Spleen (tissue), 11 donors: ENCODE measurements at regions not wholly inside any gene's neighbourhood (a gene's known extent, or its start where the extent isn't known, plus 50 kb on each side); places are given as distances from the start of the nearest gene placed in this dataset.

Experiments used
- DNase-seq: peaks from one replicate; pipeline ENCODE4 v3.0.0-alpha.2; 2020
- H3K27ac ChIP-seq, 8 donors: fragments of 200-600 bp; sonication (generic) in 7 of 8; 1 replicate in 4 of 8; 2 replicates in 4 of 8; pipeline versions ENCODE4 v1.5.0 to v1.8.0; 2016 to 2021; ENCODE audit warnings: inconsistent platforms in 4 of 8, mild to moderate bottlenecking in 4 of 8, moderate library complexity in 1 of 8
- H3K27me3 ChIP-seq, 7 donors: fragments of 200-600 bp; sonication (generic) in 6 of 7; replicated peaks in 1 of 7; 1 replicate in 4 of 7; 2 replicates in 3 of 7; pipeline versions ENCODE4 v1.5.0 to v1.8.0; 2016 to 2021; ENCODE audit warnings: inconsistent platforms in 3 of 7, mild to moderate bottlenecking in 1 of 7
- H3K36me3 ChIP-seq, 6 donors: fragments of 200-600 bp; sonication (generic) in 5 of 6; 1 replicate in 4 of 6; 2 replicates in 2 of 6; pipeline versions ENCODE4 v1.5.0 to v1.8.0; 2016 to 2021; ENCODE audit warnings: inconsistent platforms in 2 of 6
- H3K4me1 ChIP-seq, 6 donors: fragments of 200-600 bp; sonication (generic) in 5 of 6; 1 replicate in 3 of 6; 2 replicates in 3 of 6; pipeline versions ENCODE4 v1.5.0 to v1.8.0; 2016 to 2021; ENCODE audit warnings: inconsistent platforms in 3 of 6
- H3K4me3 ChIP-seq, 8 donors: fragments of 200-600 bp; sonication (generic) in 7 of 8; 1 replicate in 4 of 8; 2 replicates in 4 of 8; pipeline versions ENCODE4 v1.5.0 to v1.8.0; 2016 to 2021; ENCODE audit warnings: inconsistent platforms in 4 of 8, mild to moderate bottlenecking in 4 of 8, moderate library complexity in 2 of 8
- H3K9me3 ChIP-seq, 8 donors: fragments of 200-600 bp; sonication (generic) in 7 of 8; 1 replicate in 4 of 8; 2 replicates in 4 of 8; pipeline versions ENCODE4 v1.5.0 to v1.8.0; 2016 to 2021; ENCODE audit warnings: inconsistent platforms in 4 of 8
- POLR2A ChIP-seq, 3 donors: fragments of 450-650 bp; IDR thresholded peaks; one replicate each; pipeline ENCODE4 v1.5.1; 2017; ENCODE audit warnings: antibody characterized with exemption in 3 of 3, mild to moderate bottlenecking in 1 of 3
- POLR2AphosphoS5 ChIP-seq, 3 donors: sonication (generic); formaldehyde crosslinking; IDR thresholded peaks; one replicate each; pipeline ENCODE4 v1.5.1; 2017; ENCODE audit warnings: antibody characterized with exemption in 3 of 3
- WGBS, 5 donors: extraction: QIAGEN DNeasy Blood & Tissue Kit in 3 of 5; methylation state at CpG; one replicate each; pipeline versions ENCODE4 v1.1.5 to v1.1.7; 2013 to 2018; 5-methylcytosine and 5-hydroxymethylcytosine counted together
- intact Hi-C: fragments of 100-400 bp; cut with DNase I; formaldehyde crosslinking; loops from one replicate; pipeline ENCODE4 v1.15.0; 2023; ENCODE audit warnings: low total_unique reads
- TF ChIP-seq, protein P1 (sequence below), 11 experiments: fragments of 200-600 bp in 7 of 11; fragments of 450-650 bp in 4 of 11; sonication (generic) in 4 of 11; IDR thresholded peaks in 8 of 11; conservative IDR thresholded peaks in 3 of 11; 1 replicate in 7 of 11; 2 replicates in 4 of 11; pipeline versions ENCODE4 v1.4.0 to v1.8.0; 2016 to 2021; ENCODE audit warnings: antibody characterized with exemption in 11 of 11, inconsistent platforms in 4 of 11, mild to moderate bottlenecking in 1 of 11
- donor health status: healthy with polysubstance abuse.
- donor health status: DM: no; HTN: no; CAD: no; lungs with moderate emphysema.
- donor health status: DM: no; HTN: no; CAD: no.
- donor health status: Bipolar disorder and iron deficiency.
- donor health status: healthy.
- donor health status: DM: no; HTN: no; CAD: no.
- donor health status: DM: yes; HTN: yes; CAD: no.

DNA sequence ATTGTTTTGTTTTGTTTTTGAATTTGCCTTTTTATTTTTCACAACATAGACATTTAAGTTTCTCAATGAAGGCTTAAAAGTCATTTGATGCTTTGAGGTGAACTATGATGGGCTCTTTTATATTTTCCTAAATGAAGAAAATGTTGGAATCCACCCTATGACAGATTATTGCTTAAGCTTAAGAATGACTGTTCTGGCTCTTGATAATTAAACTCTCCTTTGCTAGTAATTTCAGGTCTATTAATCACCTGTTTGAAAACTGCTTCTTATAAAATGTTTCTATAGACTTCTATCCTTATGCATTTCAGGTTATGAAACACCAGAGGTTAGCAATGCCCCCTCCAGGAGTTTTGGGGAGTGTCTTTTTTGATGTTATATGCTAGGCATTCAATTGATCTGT is 424.1 kb upstream of the DYNLRB2 start:
- intact Hi-C loops, result no loop called here
- H3K27me3 ChIP-seq, result peaks cover 0 to 22% (median 0%) of the 10 kb centered on the region in 7 donors
- H3K9me3 ChIP-seq, result no peaks in the 10 kb centered on the region
- TF ChIP-seq POLR2A (IDR thresholded peaks at IDR 0.05) (no peak), POLR2AphosphoS5 (IDR thresholded peaks at IDR 0.05) (no peak)
- TF ChIP-seq, protein P1, sequence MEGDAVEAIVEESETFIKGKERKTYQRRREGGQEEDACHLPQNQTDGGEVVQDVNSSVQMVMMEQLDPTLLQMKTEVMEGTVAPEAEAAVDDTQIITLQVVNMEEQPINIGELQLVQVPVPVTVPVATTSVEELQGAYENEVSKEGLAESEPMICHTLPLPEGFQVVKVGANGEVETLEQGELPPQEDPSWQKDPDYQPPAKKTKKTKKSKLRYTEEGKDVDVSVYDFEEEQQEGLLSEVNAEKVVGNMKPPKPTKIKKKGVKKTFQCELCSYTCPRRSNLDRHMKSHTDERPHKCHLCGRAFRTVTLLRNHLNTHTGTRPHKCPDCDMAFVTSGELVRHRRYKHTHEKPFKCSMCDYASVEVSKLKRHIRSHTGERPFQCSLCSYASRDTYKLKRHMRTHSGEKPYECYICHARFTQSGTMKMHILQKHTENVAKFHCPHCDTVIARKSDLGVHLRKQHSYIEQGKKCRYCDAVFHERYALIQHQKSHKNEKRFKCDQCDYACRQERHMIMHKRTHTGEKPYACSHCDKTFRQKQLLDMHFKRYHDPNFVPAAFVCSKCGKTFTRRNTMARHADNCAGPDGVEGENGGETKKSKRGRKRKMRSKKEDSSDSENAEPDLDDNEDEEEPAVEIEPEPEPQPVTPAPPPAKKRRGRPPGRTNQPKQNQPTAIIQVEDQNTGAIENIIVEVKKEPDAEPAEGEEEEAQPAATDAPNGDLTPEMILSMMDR (IDR thresholded peaks at IDR 0.05 in 8 of 11, conservative IDR thresholded peaks at IDR 0.05 in 3 of 11), result no peak
- DNase-seq, result no peak
- no peaks in the 10 kb centered on the region for H3K36me3 ChIP-seq
- no peak overlapping the region for H3K4me3 ChIP-seq
- H3K27ac ChIP-seq, result no peak overlapping the region
- no peaks in the 10 kb centered on the region for H3K4me1 ChIP-seq

DNA sequence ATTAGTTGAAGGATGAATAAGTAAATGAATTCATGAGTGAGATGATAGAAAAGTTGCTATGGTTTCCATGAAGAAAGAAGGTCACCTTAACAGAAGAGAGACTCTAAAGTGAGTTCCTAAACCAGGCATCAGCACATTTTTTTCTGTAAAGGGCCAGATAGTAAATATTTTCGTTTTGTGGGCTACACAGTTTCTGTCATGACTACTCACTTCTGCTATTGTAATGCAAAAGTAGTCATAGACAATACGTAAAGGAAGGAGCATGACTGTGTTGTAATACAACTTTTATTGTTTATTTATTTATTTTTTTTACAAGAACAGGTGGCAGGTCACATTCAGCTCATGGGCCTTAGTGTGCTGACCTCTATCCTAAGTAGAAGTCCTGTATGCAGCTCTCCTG is 426.1 kb upstream of the DYNLRB2 start:
- WGBS, 5 donors, result 52 to 65% (median 61%) methylated on average over 2 of the region's 2 CpGs
- intact Hi-C loops, result no loop called here

DNA sequence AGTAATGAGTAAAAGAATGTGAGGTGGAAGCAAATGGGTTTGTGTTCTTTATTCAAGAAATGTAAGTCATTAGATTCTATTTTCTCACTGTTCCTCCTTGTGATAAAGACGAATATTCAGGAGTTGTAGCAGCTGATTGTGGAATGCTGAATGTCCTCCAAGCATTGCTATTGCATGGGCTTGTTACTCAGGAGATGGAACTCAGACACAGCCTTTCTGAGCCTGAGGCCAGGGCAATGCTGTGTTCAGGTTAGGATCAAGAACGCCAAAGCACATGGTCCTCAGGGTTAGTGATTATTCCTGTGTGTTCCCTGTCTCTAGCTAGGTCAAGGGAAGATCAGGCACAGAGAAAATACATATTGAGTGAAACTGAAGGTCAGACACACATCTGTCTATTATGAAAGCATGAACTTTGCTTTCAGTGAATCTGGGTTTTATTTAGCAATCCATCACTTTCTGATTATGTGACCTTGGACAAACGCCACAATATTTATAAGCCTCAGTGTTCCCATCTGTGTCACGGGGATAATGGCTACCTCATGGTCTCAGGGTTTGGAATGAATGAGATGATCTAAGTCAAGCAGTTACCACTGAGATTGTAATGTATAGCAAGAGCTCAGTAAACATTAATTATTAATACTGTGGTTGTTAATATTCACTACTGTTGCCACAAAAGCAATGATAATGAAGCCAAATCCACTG is 426.8 kb upstream of the DYNLRB2 start:
- intact Hi-C loops, result no loop called here
- TF ChIP-seq, protein P1 (IDR thresholded peaks at IDR 0.05 in 8 of 11, conservative IDR thresholded peaks at IDR 0.05 in 3 of 11), result no peak
- TF ChIP-seq POLR2AphosphoS5 (IDR thresholded peaks at IDR 0.05) (no peak), POLR2A (IDR thresholded peaks at IDR 0.05) (no peak)
- no peak for DNase-seq
- no peaks in the 10 kb centered on the region for H3K4me1 ChIP-seq
- H3K27me3 ChIP-seq, result peaks cover 0 to 17% (median 0%) of the 10 kb centered on the region in 7 donors
- H3K27ac ChIP-seq, result no peak overlapping the region
- H3K36me3 ChIP-seq, result no peaks in the 10 kb centered on the region
- H3K9me3 ChIP-seq, result no peaks in the 10 kb centered on the region
- 66 to 85% (median 76%) methylated on average over 4 of the region's 4 CpGs for WGBS, 5 donors
- no peak overlapping the region for H3K4me3 ChIP-seq

More for the DNA sequence above, 426.1 kb upstream of the DYNLRB2 start:
- no peaks in the 10 kb centered on the region for H3K4me1 ChIP-seq
- DNase-seq, result no peak
- no peaks in the 10 kb centered on the region for H3K36me3 ChIP-seq
- peaks cover 0 to 16% (median 0%) of the 10 kb centered on the region in 7 donors for H3K27me3 ChIP-seq
- H3K9me3 ChIP-seq, result no peaks in the 10 kb centered on the region
- TF ChIP-seq POLR2A (IDR thresholded peaks at IDR 0.05) (no peak), POLR2AphosphoS5 (IDR thresholded peaks at IDR 0.05) (no peak)
- TF ChIP-seq, protein P1 (IDR thresholded peaks at IDR 0.05 in 8 of 11, conservative IDR thresholded peaks at IDR 0.05 in 3 of 11), result no peak
- H3K4me3 ChIP-seq, result no peak overlapping the region
- no peak overlapping the region for H3K27ac ChIP-seq

DNA sequence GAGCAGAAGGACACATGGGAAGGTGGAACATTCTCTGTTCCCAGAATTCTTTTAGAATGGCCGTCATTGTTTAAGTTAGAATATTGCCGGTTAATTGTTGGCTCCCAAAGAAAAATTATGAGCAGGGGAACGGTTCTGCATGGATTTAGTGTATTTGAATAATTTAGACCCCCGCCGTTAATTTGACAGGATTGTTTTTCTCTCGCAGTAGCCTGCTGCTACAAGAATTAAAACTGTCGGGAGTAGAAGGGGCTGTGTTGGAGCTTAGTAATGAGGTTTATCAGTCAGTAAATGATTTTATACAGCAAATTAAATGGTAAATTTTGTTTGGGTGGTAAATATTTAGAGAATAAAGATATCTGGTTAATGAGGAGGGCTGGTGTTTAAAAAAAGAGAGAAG is 431.2 kb upstream of the DYNLRB2 start:
- intact Hi-C loops, result no loop called here
- Histone ChIP-seq H3K36me3 (no peaks in the 10 kb centered on the region), H3K9me3 (no peaks in the 10 kb centered on the region), H3K4me1 (no peaks in the 10 kb centered on the region), H3K4me3 (no peak overlapping the region), H3K27ac (no peak overlapping the region), H3K27me3 (peaks cover 0 to 15% (median 0%) of the 10 kb centered on the region in 7 donors)
- 83 to 91% (median 87%) methylated on average over 7 of the region's 7 CpGs for WGBS, 5 donors
- DNase-seq, result no peak
- TF ChIP-seq POLR2A (IDR thresholded peaks at IDR 0.05) (no peak), POLR2AphosphoS5 (IDR thresholded peaks at IDR 0.05) (no peak)
- TF ChIP-seq, protein P1 (IDR thresholded peaks at IDR 0.05 in 8 of 11, conservative IDR thresholded peaks at IDR 0.05 in 3 of 11), result no peak
